ENCODE measurements at regions not wholly inside any gene's neighbourhood (a gene's known extent, or its start where the extent isn't known, plus 50 kb on each side); places are given as distances from the start of the nearest gene placed in this dataset.

GRCh38 chr6:135631821-135632220 lies 134.3 kb upstream of the AHI1 start:
- no peak for TF ChIP-seq CTCF (conservative IDR thresholded peaks at IDR 0.05; ENCODE audit: low read depth, low read length)
- no peak for TF ChIP-seq EZH2 (IDR thresholded peaks at IDR 0.05; ENCODE audit: low read length, unreplicated experiment)
